Suprapubic skin (tissue), 4 donors: ENCODE measurements at regions not wholly inside any gene's neighbourhood (a gene's known extent, or its start where the extent isn't known, plus 50 kb on each side); places are given as distances from the start of the nearest gene placed in this dataset.

Experiments
- DNase-seq, 2 donors: peaks; one replicate each; pipeline ENCODE4 v3.0.0-alpha.2; 2019; ENCODE audit warnings: low spot score in 2 of 2
- H3K27ac ChIP-seq: fragments of 200-600 bp; sonication (generic); one replicate; pipeline ENCODE4 v1.5.1; 2019
- H3K27me3 ChIP-seq: fragments of 200-600 bp; sonication (generic); one replicate; pipeline ENCODE4 v1.5.1; 2019
- H3K36me3 ChIP-seq: fragments of 200-600 bp; sonication (generic); one replicate; pipeline ENCODE4 v1.5.1; 2019
- H3K4me1 ChIP-seq: fragments of 200-600 bp; sonication (generic); one replicate; pipeline ENCODE4 v1.5.1; 2019
- H3K4me3 ChIP-seq: fragments of 200-600 bp; sonication (generic); one replicate; pipeline ENCODE4 v1.5.1; 2019; ENCODE audit warnings: mild to moderate bottlenecking
- H3K9me3 ChIP-seq: fragments of 200-600 bp; sonication (generic); one replicate; pipeline ENCODE4 v1.5.1; 2019
- EP300 ChIP-seq: sonication (generic); formaldehyde crosslinking; IDR thresholded peaks from one replicate; pipeline ENCODE4 v1.6.1; 2017; ENCODE audit warnings: antibody characterized with exemption
- POLR2A ChIP-seq, 2 donors: fragments of 450-650 bp; IDR thresholded peaks; one replicate each; pipeline ENCODE4 v1.6.1; 2017; ENCODE audit warnings: antibody characterized with exemption in 2 of 2, mild to moderate bottlenecking in 2 of 2, moderate library complexity in 2 of 2
- POLR2AphosphoS5 ChIP-seq, 3 donors: sonication (generic); formaldehyde crosslinking; IDR thresholded peaks; one replicate each; pipeline ENCODE4 v1.6.1; 2017; ENCODE audit warnings: antibody characterized with exemption in 3 of 3
- WGBS: methylation state at CpG from one replicate; pipeline ENCODE4 v1.1.5; 2018; 5-methylcytosine and 5-hydroxymethylcytosine counted together
- TF ChIP-seq, protein P1 (sequence below), 2 donors: fragments of 200-600 bp in 1 of 2; fragments of 450-650 bp in 1 of 2; sonication (generic) in 1 of 2; IDR thresholded peaks; one replicate each; pipeline ENCODE4 v1.5.1; 2016 to 2019; ENCODE audit warnings: antibody characterized with exemption in 2 of 2, mild to moderate bottlenecking in 1 of 2, moderate library complexity in 1 of 2

DNA sequence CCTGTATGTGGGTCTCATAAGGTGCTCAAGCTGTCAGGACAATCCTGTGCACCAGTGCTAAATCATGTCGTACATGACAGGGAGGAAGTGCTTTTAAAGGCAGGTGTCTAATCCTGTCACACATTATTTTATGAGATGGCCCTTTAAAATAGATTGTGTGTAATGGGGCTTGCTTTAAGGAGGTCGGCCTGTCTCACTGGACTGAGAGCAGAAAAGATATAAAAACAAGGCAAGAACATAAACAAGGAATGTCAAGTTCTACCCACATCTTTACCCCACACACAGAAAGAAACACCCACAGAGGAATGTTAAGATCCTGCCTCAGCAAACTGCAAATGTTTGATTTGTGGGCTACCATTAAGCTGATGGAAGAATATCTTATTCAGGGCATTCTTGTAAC is 279.0 kb downstream of the FOXA2 start:
- H3K9me3 ChIP-seq: no peaks in the 10 kb centered on the region
- WGBS: 75% methylated on average over 2 of the region's 2 CpGs

DNA sequence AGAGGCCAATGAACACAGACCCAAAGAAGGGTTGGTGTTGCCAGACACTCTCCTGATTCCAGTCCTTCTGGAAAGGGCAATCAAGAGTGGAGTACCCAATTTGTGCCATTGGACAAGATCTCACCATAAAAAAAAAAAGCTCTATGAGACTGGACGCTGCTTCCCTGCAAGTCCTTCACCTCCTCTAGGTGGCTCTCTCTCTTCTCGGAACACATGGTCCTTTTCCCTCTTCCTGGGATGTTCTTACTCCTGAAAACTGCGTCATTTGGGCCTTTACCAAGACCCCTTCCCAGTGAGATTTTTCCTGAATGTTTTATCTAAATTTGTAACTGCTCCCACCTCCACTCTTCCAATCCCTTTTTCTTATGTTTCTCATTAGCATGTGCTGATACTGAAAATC is 280.8 kb downstream of the FOXA2 start:
- Histone ChIP-seq H3K9me3 (no peaks in the 10 kb centered on the region), H3K27ac (no peak overlapping the region), H3K4me1 (no peaks in the 10 kb centered on the region), H3K4me3 (no peak overlapping the region), H3K27me3 (no peaks in the 10 kb centered on the region), H3K36me3 (no peaks in the 10 kb centered on the region)
- no peak for TF ChIP-seq POLR2A (IDR thresholded peaks at IDR 0.05)
- no peak for TF ChIP-seq EP300
- TF ChIP-seq, protein P1, sequence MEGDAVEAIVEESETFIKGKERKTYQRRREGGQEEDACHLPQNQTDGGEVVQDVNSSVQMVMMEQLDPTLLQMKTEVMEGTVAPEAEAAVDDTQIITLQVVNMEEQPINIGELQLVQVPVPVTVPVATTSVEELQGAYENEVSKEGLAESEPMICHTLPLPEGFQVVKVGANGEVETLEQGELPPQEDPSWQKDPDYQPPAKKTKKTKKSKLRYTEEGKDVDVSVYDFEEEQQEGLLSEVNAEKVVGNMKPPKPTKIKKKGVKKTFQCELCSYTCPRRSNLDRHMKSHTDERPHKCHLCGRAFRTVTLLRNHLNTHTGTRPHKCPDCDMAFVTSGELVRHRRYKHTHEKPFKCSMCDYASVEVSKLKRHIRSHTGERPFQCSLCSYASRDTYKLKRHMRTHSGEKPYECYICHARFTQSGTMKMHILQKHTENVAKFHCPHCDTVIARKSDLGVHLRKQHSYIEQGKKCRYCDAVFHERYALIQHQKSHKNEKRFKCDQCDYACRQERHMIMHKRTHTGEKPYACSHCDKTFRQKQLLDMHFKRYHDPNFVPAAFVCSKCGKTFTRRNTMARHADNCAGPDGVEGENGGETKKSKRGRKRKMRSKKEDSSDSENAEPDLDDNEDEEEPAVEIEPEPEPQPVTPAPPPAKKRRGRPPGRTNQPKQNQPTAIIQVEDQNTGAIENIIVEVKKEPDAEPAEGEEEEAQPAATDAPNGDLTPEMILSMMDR (IDR thresholded peaks at IDR 0.05): no peak
- TF ChIP-seq POLR2AphosphoS5 (IDR thresholded peaks at IDR 0.05): no peak
- WGBS: 76% methylated on average over 3 of the region's 3 CpGs
- no peak for DNase-seq

More for the DNA sequence above, 279.0 kb downstream of the FOXA2 start:
- Histone ChIP-seq H3K27me3 (no peaks in the 10 kb centered on the region), H3K4me3 (no peak overlapping the region), H3K36me3 (no peaks in the 10 kb centered on the region), H3K27ac (no peak overlapping the region), H3K4me1 (no peaks in the 10 kb centered on the region)
- TF ChIP-seq EP300: no peak
- no peak for TF ChIP-seq POLR2A (IDR thresholded peaks at IDR 0.05)
- TF ChIP-seq, protein P1 (IDR thresholded peaks at IDR 0.05): no peak
- no peak for TF ChIP-seq POLR2AphosphoS5 (IDR thresholded peaks at IDR 0.05)
- no peak for DNase-seq

DNA sequence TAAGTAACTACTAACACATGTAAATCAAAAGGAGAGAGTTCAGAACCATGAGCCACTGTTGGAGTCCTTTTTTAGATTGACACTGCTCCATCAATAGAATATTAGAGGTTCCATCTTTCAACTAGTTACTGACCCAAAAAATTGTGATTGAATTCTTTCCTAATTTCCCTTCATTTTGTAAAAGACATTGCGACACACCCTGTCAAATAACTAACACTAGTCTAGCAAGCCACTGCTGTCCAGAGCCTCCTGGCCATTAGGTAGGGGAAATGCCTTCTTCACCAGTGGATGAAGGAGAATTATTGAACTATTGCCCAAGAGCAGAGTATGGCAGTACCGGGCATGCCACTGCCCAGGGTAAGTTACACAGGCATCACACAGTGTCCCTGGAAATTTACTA is 282.3 kb downstream of the FOXA2 start:
- Histone ChIP-seq H3K4me1 (no peaks in the 10 kb centered on the region), H3K27ac (no peak overlapping the region), H3K9me3 (no peaks in the 10 kb centered on the region), H3K4me3 (no peak overlapping the region), H3K27me3 (no peaks in the 10 kb centered on the region), H3K36me3 (no peaks in the 10 kb centered on the region)
- WGBS: 95% methylated on average over 2 of the region's 2 CpGs
- no peak for DNase-seq
- TF ChIP-seq EP300 (no peak), POLR2AphosphoS5 (IDR thresholded peaks at IDR 0.05) (no peak), POLR2A (IDR thresholded peaks at IDR 0.05) (no peak)
- TF ChIP-seq, protein P1 (IDR thresholded peaks at IDR 0.05): no peak

DNA sequence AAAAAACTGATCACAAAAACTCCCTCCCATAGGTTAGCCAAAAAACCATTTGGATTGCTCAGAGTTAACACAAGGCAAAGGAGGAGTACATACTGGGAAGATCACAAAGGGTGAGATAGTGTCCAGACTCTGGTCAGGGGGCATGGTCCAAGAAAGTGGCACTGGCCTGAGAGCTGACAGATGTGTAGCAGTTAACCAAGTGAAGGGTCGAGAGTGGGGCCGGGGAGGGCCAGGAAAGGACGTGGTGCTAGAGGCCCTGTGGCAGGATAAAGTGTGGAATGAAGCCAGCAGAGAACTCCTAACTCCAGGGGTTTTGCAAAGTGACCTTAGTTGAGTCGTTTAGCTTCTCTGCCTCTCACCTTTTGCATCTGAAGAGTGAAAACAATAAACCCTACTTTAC is 290.5 kb downstream of the FOXA2 start:
- Histone ChIP-seq H3K27me3 (no peaks in the 10 kb centered on the region), H3K36me3 (no peaks in the 10 kb centered on the region), H3K27ac (no peak overlapping the region), H3K9me3 (no peaks in the 10 kb centered on the region), H3K4me1 (peaks cover 11% of the 10 kb centered on the region), H3K4me3 (no peak overlapping the region)
- no peak for DNase-seq
- TF ChIP-seq, protein P1 (IDR thresholded peaks at IDR 0.05): no peak
- no peak for TF ChIP-seq POLR2AphosphoS5 (IDR thresholded peaks at IDR 0.05)
- no peak for TF ChIP-seq POLR2A (IDR thresholded peaks at IDR 0.05)
- TF ChIP-seq EP300: no peak
- 77% methylated on average over 4 of the region's 4 CpGs for WGBS

DNA sequence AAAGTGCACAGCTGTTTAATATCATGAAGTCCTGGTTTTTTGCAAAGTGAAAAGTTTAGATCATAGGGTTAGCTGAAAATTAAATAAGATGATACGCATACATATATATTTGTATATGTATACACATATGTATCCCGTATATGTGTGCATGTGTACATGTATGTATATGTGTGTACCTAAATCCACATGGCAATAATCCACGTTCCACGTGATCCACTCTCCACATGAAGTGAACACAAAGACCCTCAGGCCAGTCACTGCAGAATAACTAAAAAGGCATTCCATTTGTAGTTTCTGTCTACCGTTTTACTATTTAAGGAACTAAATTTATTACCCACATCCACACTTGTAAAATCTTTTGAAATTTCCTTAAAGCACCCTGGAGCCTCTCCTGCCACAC is 294.9 kb downstream of the FOXA2 start:
- TF ChIP-seq POLR2AphosphoS5 (IDR thresholded peaks at IDR 0.05): no peak
- no peak for TF ChIP-seq EP300
- TF ChIP-seq, protein P1 (IDR thresholded peaks at IDR 0.05): no peak
- TF ChIP-seq POLR2A (IDR thresholded peaks at IDR 0.05): no peak

More for the DNA sequence above, 294.9 kb downstream of the FOXA2 start:
- Histone ChIP-seq H3K4me3 (no peak overlapping the region), H3K4me1 (peaks cover 19% of the 10 kb centered on the region), H3K36me3 (no peaks in the 10 kb centered on the region), H3K27me3 (no peaks in the 10 kb centered on the region), H3K9me3 (no peaks in the 10 kb centered on the region), H3K27ac (peak overlapping the region; percentile 89)
- 44% methylated on average over 5 of the region's 5 CpGs for WGBS
- DNase-seq: no peak
